A549 (cell line): ENCODE measurements at regions not wholly inside any gene's neighbourhood (a gene's known extent, or its start where the extent isn't known, plus 50 kb on each side); places are given as distances from the start of the nearest gene placed in this dataset.

ENCODE experiments used
- ATAC-seq, 2 experiments: fragments of 200-7000 bp in 1 of 2; fragments of >200 bp in 1 of 2; cut with Nextera tagmentation in 1 of 2; cut with Tn5 transposase in 1 of 2; 3 replicates each; pipeline versions ENCODE4 v1.8.0 to v1.9.1; 2018 to 2020; ENCODE audit warnings: mild to moderate bottlenecking in 1 of 2, moderate library complexity in 1 of 2
- CTCF ChIA-PET: fragments of 300-600 bp; sonication (Branson Sonifier 250); formaldehyde crosslinking; extraction: SDS; loops from one replicate; lab custom pipeline; 2021; ENCODE audit warnings: antibody characterized with exemption, inconsistent platforms; lab: Yijun Ruan, JAX
- POLR2A ChIA-PET: fragments of 350-600 bp; formaldehyde crosslinking; extraction: SDS; loops from one replicate; lab custom pipeline; 2021; ENCODE audit warnings: antibody characterized with exemption, inconsistent platforms; lab: Yijun Ruan, JAX
- DNase-seq, 2 experiments: peaks; one replicate each; pipeline versions ENCODE4 v3.0.0 to v3.0.0-alpha.2; 2011 to 2016; ENCODE audit warnings: low read depth in 1 of 2, low spot score in 1 of 2
- FAIRE-seq: peaks from 2 replicates; lab custom pipeline; 2011; peaks lifted over from hg19 to GRCh38; lab: Jason Lieb, UNC
- H3K27ac ChIP-seq, 2 experiments: fragments of >200 bp; sonication (Bioruptor Twin); formaldehyde crosslinking; 3 replicates each; pipeline ENCODE4 v1.5.1; 2016 to 2017
- H3K4me1 ChIP-seq: fragments of >200 bp; sonication (Bioruptor Twin); formaldehyde crosslinking; 3 replicates; pipeline ENCODE4 v1.6.1; 2016
- H3K4me2 ChIP-seq: fragments of >200 bp; sonication (Bioruptor Twin); formaldehyde crosslinking; 3 replicates; pipeline ENCODE4 v1.6.1; 2016
- H3K4me3 ChIP-seq: fragments of >200 bp; sonication (Bioruptor Twin); formaldehyde crosslinking; 3 replicates; pipeline ENCODE4 v1.5.1; 2016
- H3K9me3 ChIP-seq: fragments of >200 bp; sonication (Bioruptor Twin); formaldehyde crosslinking; 3 replicates; pipeline ENCODE4 v1.6.1; 2016
- EHMT2 ChIP-seq: fragments of 200-600 bp; sonication (generic); IDR thresholded peaks from 2 replicates; pipeline ENCODE4 v1.6.1; 2016; ENCODE audit warnings: antibody characterized with exemption, low read depth, mild to moderate bottlenecking, moderate library complexity
- ELK1 ChIP-seq: fragments of 150-350 bp; IDR thresholded peaks from 2 replicates; pipeline ENCODE4 v1.6.1; 2014; ENCODE audit warnings: low read depth, mild to moderate bottlenecking, low read length
- HDAC2 ChIP-seq: fragments of 200-600 bp; sonication (generic); IDR thresholded peaks from 2 replicates; pipeline ENCODE4 v1.6.1; 2016
- HES2 ChIP-seq: fragments of >200 bp; sonication (Bioruptor Twin); formaldehyde crosslinking; IDR thresholded peaks from 2 replicates; pipeline ENCODE4 v1.6.1; 2016
- HOXB13 ChIP-seq: fragments of 250-450 bp; sonication (Bioruptor Pico); IDR thresholded peaks from 2 replicates; pipeline ENCODE4 v1.5.0; 2020; ENCODE audit warnings: low read depth, mild to moderate bottlenecking, moderate library complexity
- JUN ChIP-seq, 2 experiments: fragments of >200 bp; sonication (Bioruptor Twin); formaldehyde crosslinking; IDR thresholded peaks; 2 replicates in 1 of 2; 3 replicates in 1 of 2; pipeline ENCODE4 v1.6.1; 2016 to 2017
- JUNB ChIP-seq: fragments of >200 bp; sonication (Bioruptor Twin); formaldehyde crosslinking; IDR thresholded peaks from 2 replicates; pipeline ENCODE4 v1.6.1; 2016
- MAFK ChIP-seq: fragments of 450-650 bp; IDR thresholded peaks from 2 replicates; pipeline ENCODE4 v1.6.1; 2014; ENCODE audit not compliant: partially characterized antibody
- MAZ ChIP-seq: fragments of 150-350 bp; IDR thresholded peaks from 2 replicates; pipeline ENCODE4 v1.6.1; 2014; ENCODE audit warnings: antibody characterized with exemption, low read depth, low read length, borderline replicate concordance
- NFE2L2 ChIP-seq: fragments of 150-350 bp; conservative IDR thresholded peaks from 2 replicates; pipeline ENCODE4 v1.6.1; 2014; ENCODE audit warnings: low read length
- NPAS2 ChIP-seq: fragments of 250-450 bp; sonication (Bioruptor Pico); IDR thresholded peaks from 2 replicates; pipeline ENCODE4 v1.8.0; 2022; ENCODE audit warnings: mild to moderate bottlenecking, moderate library complexity, borderline replicate concordance
- PBX3 ChIP-seq: IDR thresholded peaks from 2 replicates; pipeline ENCODE4 v1.6.1; 2012
- PHF8 ChIP-seq: fragments of 200-600 bp; sonication (generic); IDR thresholded peaks from 2 replicates; pipeline ENCODE4 v1.6.1; 2016; ENCODE audit warnings: low read depth, mild to moderate bottlenecking, antibody characterized with exemption, moderate library complexity, borderline replicate concordance
- RARB ChIP-seq: fragments of 250-450 bp; sonication (Bioruptor Pico); IDR thresholded peaks from 2 replicates; pipeline ENCODE4 v1.8.0; 2021; ENCODE audit warnings: mild to moderate bottlenecking, moderate library complexity
- RCOR1 ChIP-seq: fragments of 150-350 bp; IDR thresholded peaks from 2 replicates; pipeline ENCODE4 v1.6.1; 2014; ENCODE audit warnings: antibody characterized with exemption, low read length, low read depth
- SMC3 ChIP-seq: fragments of >200 bp; sonication (Bioruptor Twin); formaldehyde crosslinking; IDR thresholded peaks from 3 replicates; pipeline ENCODE4 v1.6.1; 2018; ENCODE audit warnings: inconsistent platforms
- TP53 ChIP-seq: fragments of 250-450 bp; sonication (Bioruptor Pico); IDR thresholded peaks from 2 replicates; pipeline ENCODE4 v1.5.0; 2021; ENCODE audit warnings: mild to moderate bottlenecking, moderate library complexity
- USF2 ChIP-seq: fragments of 450-650 bp; IDR thresholded peaks from 2 replicates; pipeline ENCODE4 v1.6.1; 2014; ENCODE audit warnings: antibody characterized with exemption
- WGBS: methylation state at CpG from one replicate; pipeline ENCODE4 v1.1.6; 2017; ENCODE audit errors: missing lambda C conversion rate; 5-methylcytosine and 5-hydroxymethylcytosine counted together
- TF ChIP-seq, protein P1 (sequence below): fragments of 250-450 bp; sonication (Bioruptor Pico); IDR thresholded peaks from 2 replicates; pipeline ENCODE4 v1.5.0; 2021; ENCODE audit warnings: mild to moderate bottlenecking, moderate library complexity, borderline replicate concordance
- TF ChIP-seq, protein P2 (sequence below): fragments of >200 bp; sonication (Bioruptor Twin); formaldehyde crosslinking; IDR thresholded peaks from 3 replicates; pipeline ENCODE4 v1.5.1; 2016

DNA sequence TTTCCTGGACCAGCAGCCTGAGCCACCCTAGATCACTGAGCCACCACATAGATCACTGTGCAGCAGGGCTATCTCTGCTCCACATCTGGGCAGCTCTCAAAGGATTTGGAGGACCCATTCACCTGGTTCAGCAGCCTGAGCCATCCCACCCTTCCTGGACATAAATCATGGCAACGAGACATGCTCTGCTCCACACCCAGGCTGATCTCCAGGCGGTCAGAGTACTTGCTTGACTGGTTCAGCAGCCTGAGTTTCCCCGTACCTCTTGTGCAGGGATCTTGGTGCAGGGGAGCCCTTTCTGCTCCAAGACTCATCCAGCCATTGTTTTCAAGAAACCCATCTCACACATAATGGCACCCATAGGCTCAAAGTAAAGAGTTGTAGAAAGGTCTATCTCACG lies 195.3 kb downstream of the LIG4 start (continued):
- TF ChIP-seq ELK1: no peak
- TF ChIP-seq, all 56 proteins: peak for 0

DNA sequence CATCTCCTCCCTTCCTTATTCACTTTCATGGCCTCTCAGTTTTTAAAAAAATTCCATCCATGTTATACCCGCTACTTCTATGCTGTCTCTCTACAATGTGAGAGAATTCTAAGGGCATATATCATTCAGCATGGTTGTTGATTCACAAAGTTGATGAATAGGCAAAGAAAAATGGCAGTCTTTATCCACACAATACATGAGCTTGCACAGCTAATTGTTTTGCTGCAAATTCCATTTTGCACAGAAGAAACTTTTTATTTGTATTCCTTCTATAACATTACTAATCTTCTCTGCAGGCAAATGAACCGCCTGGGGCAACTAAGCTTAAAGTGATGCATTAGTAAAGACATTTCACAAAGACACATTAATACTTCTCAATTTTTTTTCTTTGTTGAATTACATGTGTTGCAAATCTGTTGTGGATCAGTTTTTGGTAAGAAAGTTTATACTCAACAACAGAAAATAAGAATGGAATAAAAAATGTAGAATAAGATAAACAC lies 196.9 kb downstream of the LIG4 start:
- H3K27ac ChIP-seq: no peak overlapping the region
- FAIRE-seq: no peak
- no peaks in the 10 kb centered on the region for H3K4me1 ChIP-seq
- ChIA-PET POLR2A (no interaction called here), CTCF (no interaction called here)
- no peak for ATAC-seq
- 5% methylated on average over 2 of the region's 2 CpGs for WGBS
- H3K4me3 ChIP-seq: no peak overlapping the region
- H3K9me3 ChIP-seq: no peaks in the 10 kb centered on the region
- TF ChIP-seq SMC3 (no peak), MAZ (no peak), JUN (IDR thresholded peaks at IDR 0.05) (no peak), HOXB13 (no peak), USF2 (no peak), NPAS2 (CRISPR knock-in tag) (no peak), TP53 (CRISPR knock-in tag) (no peak), PBX3 (no peak), RCOR1 (no peak), JUNB (no peak), HDAC2 (no peak), MAFK (no peak), HES2 (no peak), RARB (CRISPR knock-in tag) (no peak), NFE2L2 (no peak), EHMT2 (no peak), PHF8 (no peak)
- TF ChIP-seq, protein P1, sequence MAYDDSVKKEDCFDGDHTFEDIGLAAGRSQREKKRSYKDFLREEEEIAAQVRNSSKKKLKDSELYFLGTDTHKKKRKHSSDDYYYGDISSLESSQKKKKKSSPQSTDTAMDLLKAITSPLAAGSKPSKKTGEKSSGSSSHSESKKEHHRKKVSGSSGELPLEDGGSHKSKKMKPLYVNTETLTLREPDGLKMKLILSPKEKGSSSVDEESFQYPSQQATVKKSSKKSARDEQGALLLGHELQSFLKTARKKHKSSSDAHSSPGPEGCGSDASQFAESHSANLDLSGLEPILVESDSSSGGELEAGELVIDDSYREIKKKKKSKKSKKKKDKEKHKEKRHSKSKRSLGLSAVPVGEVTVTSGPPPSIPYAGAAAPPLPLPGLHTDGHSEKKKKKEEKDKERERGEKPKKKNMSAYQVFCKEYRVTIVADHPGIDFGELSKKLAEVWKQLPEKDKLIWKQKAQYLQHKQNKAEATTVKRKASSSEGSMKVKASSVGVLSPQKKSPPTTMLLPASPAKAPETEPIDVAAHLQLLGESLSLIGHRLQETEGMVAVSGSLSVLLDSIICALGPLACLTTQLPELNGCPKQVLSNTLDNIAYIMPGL (CRISPR knock-in tag): no peak
- TF ChIP-seq, protein P2, sequence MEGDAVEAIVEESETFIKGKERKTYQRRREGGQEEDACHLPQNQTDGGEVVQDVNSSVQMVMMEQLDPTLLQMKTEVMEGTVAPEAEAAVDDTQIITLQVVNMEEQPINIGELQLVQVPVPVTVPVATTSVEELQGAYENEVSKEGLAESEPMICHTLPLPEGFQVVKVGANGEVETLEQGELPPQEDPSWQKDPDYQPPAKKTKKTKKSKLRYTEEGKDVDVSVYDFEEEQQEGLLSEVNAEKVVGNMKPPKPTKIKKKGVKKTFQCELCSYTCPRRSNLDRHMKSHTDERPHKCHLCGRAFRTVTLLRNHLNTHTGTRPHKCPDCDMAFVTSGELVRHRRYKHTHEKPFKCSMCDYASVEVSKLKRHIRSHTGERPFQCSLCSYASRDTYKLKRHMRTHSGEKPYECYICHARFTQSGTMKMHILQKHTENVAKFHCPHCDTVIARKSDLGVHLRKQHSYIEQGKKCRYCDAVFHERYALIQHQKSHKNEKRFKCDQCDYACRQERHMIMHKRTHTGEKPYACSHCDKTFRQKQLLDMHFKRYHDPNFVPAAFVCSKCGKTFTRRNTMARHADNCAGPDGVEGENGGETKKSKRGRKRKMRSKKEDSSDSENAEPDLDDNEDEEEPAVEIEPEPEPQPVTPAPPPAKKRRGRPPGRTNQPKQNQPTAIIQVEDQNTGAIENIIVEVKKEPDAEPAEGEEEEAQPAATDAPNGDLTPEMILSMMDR: no peak
- no peak for DNase-seq
- H3K4me2 ChIP-seq: no peak overlapping the region
